ENCODE measurements at regions not wholly inside any gene's neighbourhood (a gene's known extent, or its start where the extent isn't known, plus 50 kb on each side); places are given as distances from the start of the nearest gene placed in this dataset.

GRCh38 chr16:27700304-27700995 lies 150.5 kb downstream of the KATNIP start:
- Histone ChIP-seq H3K4me1 (peaks cover 0 to 11% (median 0%) of the 10 kb centered on the region in 4 donors), H3K27me3 (no peaks in the 10 kb centered on the region), H3K27ac (no peak overlapping the region), H3K9me3 (no peaks in the 10 kb centered on the region), H3K36me3 (peaks cover 0 to 25% (median 0%) of the 10 kb centered on the region in 3 donors), H3K4me3 (no peak overlapping the region)
- DNase-seq (ENCODE audit: low spot score in 2 of 2): no peak
- WGBS, 2 donors: 75 to 80% methylated on average over 10 of the region's 10 CpGs
- TF ChIP-seq CTCF (IDR thresholded peaks at IDR 0.05): no peak
- TF ChIP-seq EP300 (IDR thresholded peaks at IDR 0.05): no peak
- TF ChIP-seq POLR2A (IDR thresholded peaks at IDR 0.05): no peak

DNA sequence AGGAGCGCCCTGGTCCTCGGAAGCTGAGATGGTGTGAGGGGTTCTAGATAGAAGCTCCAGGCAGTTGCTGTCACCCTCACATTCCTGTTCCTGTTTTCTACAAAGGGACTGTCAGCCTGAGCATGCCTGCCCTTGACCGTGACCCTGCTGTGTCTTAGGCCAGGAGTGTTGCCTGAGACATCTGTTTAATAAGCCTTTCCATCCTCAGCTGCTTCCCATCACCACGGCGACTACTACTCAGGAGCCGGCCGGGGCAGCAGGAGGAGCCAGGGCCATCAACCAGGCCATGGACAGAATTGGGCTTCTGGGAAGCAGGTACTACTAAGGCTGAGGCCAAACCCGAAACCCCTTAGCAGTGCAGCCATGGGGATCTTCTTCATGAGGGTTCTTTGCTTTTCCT lies 151.4 kb downstream of the KATNIP start:
- Histone ChIP-seq H3K36me3 (peaks cover 0 to 33% (median 0%) of the 10 kb centered on the region in 3 donors), H3K27ac (no peak overlapping the region), H3K4me3 (no peak overlapping the region), H3K4me1 (peaks cover 0 to 11% (median 0%) of the 10 kb centered on the region in 4 donors), H3K27me3 (no peaks in the 10 kb centered on the region), H3K9me3 (no peaks in the 10 kb centered on the region)
- 86 to 88% methylated on average over 8 of the region's 8 CpGs for WGBS, 2 donors
- no peak for DNase-seq (ENCODE audit: low spot score in 2 of 2)
- TF ChIP-seq CTCF (IDR thresholded peaks at IDR 0.05) (no peak), EP300 (IDR thresholded peaks at IDR 0.05) (no peak)

GRCh38 chr16:27703121-27703520 lies 153.2 kb downstream of the KATNIP start:
- H3K27me3 ChIP-seq: no peaks in the 10 kb centered on the region
- no peak for DNase-seq (ENCODE audit: low spot score in 2 of 2)
- TF ChIP-seq EP300 (IDR thresholded peaks at IDR 0.05): no peak
- no peak overlapping the region for H3K27ac ChIP-seq
- peaks cover 0 to 49% (median 0%) of the 10 kb centered on the region in 3 donors for H3K36me3 ChIP-seq
- no peaks in the 10 kb centered on the region for H3K9me3 ChIP-seq
- H3K4me3 ChIP-seq: no peak overlapping the region
- peaks cover 0 to 11% (median 0%) of the 10 kb centered on the region in 4 donors for H3K4me1 ChIP-seq
- 53 to 71% methylated on average over 6 of the region's 6 CpGs for WGBS, 2 donors

DNA sequence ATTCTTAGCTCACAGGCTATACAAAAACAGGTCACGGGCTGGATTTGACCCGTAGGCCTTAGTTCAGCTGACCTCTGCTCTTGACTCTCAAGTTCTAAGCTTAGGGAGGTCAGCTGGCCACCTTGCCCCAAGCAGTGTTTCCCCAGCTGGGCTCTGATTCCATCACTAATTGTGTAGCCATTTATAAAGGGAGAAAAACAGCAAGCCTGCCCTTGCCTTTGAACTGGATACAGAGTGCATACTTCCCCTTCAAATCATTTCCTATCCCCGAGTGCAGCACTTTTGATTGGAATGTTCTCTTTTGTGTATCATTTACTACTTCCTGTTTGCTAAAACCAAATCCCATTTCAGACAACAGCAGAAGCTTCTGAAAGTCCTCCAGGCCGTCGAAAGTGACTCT lies 153.6 kb downstream of the KATNIP start:
- 34 to 41% methylated on average over 5 of the region's 5 CpGs for WGBS, 2 donors
- DNase-seq (ENCODE audit: low spot score in 2 of 2): no peak
- Histone ChIP-seq H3K36me3 (peaks cover 0 to 50% (median 0%) of the 10 kb centered on the region in 3 donors), H3K4me1 (peaks cover 0 to 11% (median 0%) of the 10 kb centered on the region in 4 donors), H3K9me3 (no peaks in the 10 kb centered on the region), H3K4me3 (no peak overlapping the region), H3K27me3 (no peaks in the 10 kb centered on the region), H3K27ac (no peak overlapping the region)
- TF ChIP-seq CTCF (IDR thresholded peaks at IDR 0.05): no peak
- TF ChIP-seq POLR2A (IDR thresholded peaks at IDR 0.05): no peak
- no peak for TF ChIP-seq EP300 (IDR thresholded peaks at IDR 0.05)

GRCh38 chr16:27704252-27704651 lies 154.3 kb downstream of the KATNIP start:
- TF ChIP-seq POLR2A (IDR thresholded peaks at IDR 0.05) (no peak), CTCF (IDR thresholded peaks at IDR 0.05) (no peak), EP300 (IDR thresholded peaks at IDR 0.05) (no peak)
- peaks cover 0 to 11% (median 0%) of the 10 kb centered on the region in 4 donors for H3K4me1 ChIP-seq
- H3K27me3 ChIP-seq: no peaks in the 10 kb centered on the region
- 69 to 81% methylated on average over 4 of the region's 4 CpGs for WGBS, 2 donors
- DNase-seq (ENCODE audit: low spot score in 2 of 2): no peak
- no peak overlapping the region for H3K27ac ChIP-seq
- H3K9me3 ChIP-seq: no peaks in the 10 kb centered on the region
- H3K4me3 ChIP-seq: no peak overlapping the region
- H3K36me3 ChIP-seq: peaks cover 0 to 50% (median 0%) of the 10 kb centered on the region in 3 donors
